ENCODE measurements at regions not wholly inside any gene's neighbourhood (a gene's known extent, or its start where the extent isn't known, plus 50 kb on each side); places are given as distances from the start of the nearest gene placed in this dataset.
"Not testable (repeated sequence)": the region's sequence is repeated elsewhere in the genome, so short reads cannot be mapped to it uniquely, and the experiment has no call there.

DNA sequence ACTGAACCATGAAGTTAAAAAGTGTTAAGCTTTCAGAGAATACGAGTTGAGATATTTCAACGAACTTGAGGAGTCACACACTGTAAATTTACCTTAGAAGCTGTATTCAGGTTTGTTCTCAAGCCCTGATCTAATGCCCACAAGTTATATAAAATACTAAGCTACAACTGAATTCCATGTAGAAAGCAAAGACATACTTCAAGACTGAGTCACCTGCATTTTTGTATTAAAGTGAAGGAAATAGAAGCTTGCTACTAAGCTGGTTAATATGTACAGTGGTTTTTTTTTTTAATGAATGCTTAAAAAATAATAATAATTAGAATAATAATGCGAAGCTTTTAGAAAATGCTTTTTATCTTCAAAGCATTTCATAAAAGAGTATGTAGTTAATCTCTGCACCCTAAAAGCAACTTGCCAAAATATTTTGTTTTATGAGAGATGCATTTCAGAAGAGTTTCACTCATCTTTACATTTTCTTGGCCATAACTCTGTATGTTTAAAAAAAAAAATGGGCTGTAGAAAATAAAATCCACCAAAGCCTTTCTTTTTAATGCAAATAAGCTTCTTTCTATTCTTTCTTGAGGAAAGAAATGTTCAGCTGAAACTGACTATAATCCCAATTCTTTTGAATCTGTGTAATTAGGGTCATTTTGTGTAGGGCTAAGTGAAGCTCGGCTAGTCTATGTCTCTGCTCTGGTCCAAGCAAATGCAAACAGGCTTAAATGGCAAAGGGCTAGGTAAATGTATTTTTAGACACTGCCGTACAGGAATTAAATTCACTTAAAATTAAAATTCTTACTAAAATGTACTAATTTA is 1047.5 kb upstream of the FLRT2 start:
- intact Hi-C loops (cut with DNase I) = no loop called here

GRCh38 chr14:84483072-84483420 is 1046.9 kb upstream of the FLRT2 start:
- TF ChIP-seq POLR2A (IDR thresholded peaks at IDR 0.05) = no peak
- TF ChIP-seq, protein P1, sequence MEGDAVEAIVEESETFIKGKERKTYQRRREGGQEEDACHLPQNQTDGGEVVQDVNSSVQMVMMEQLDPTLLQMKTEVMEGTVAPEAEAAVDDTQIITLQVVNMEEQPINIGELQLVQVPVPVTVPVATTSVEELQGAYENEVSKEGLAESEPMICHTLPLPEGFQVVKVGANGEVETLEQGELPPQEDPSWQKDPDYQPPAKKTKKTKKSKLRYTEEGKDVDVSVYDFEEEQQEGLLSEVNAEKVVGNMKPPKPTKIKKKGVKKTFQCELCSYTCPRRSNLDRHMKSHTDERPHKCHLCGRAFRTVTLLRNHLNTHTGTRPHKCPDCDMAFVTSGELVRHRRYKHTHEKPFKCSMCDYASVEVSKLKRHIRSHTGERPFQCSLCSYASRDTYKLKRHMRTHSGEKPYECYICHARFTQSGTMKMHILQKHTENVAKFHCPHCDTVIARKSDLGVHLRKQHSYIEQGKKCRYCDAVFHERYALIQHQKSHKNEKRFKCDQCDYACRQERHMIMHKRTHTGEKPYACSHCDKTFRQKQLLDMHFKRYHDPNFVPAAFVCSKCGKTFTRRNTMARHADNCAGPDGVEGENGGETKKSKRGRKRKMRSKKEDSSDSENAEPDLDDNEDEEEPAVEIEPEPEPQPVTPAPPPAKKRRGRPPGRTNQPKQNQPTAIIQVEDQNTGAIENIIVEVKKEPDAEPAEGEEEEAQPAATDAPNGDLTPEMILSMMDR (IDR thresholded peaks at IDR 0.05) = no peak
- H3K27me3 ChIP-seq = no peaks in the 10 kb centered on the region
- H3K4me3 ChIP-seq = no peak overlapping the region
- H3K27ac ChIP-seq = no peak overlapping the region
- H3K36me3 ChIP-seq = no peaks in the 10 kb centered on the region
- WGBS, 4 donors = 58 to 71% (median 63%) methylated on average over 6 of the region's 6 CpGs
- intact Hi-C loops (cut with DNase I) = no loop called here
- no peak for ATAC-seq
- H3K9me3 ChIP-seq = no peaks in the 10 kb centered on the region
- DNase-seq = no peak
- no peaks in the 10 kb centered on the region for H3K4me1 ChIP-seq

More for the DNA sequence above, 1047.5 kb upstream of the FLRT2 start:
- Histone ChIP-seq H3K27me3 (no peaks in the 10 kb centered on the region), H3K27ac (no peak overlapping the region), H3K4me3 (no peak overlapping the region), H3K4me1 (no peaks in the 10 kb centered on the region), H3K9me3 (no peaks in the 10 kb centered on the region), H3K36me3 (no peaks in the 10 kb centered on the region)
- WGBS, 4 donors = 91 to 93% (median 92%) methylated on average over 5 of the region's 5 CpGs
- ATAC-seq (no peak), DNase-seq (no peak)
- TF ChIP-seq POLR2A (IDR thresholded peaks at IDR 0.05) = no peak
- TF ChIP-seq, protein P1 (IDR thresholded peaks at IDR 0.05) = no peak

DNA sequence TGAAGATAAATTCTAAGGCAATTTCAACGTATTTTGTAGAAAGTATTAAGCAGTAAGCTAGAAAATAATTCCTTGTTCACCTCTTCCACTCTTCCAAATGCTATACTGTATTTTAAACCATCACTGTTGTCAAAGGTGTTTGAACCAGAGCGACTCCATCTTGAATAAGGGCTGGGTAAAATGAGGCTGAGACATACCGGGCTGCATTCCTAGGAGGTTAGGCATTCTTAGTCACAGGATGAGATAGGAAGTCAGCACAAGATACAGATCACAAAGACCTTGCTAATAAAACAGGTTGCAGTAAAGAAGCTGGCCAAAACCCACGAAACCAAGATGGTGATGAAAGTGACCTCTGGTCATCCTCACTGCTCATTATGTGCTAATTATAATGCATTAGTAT is 1045.7 kb upstream of the FLRT2 start:
- intact Hi-C loops (cut with DNase I); H3K27me3 ChIP-seq; ATAC-seq; H3K4me1 ChIP-seq; H3K36me3 ChIP-seq; DNase-seq; H3K27ac ChIP-seq; H3K9me3 ChIP-seq; H3K4me3 ChIP-seq: not testable (repeated sequence)
- 86 to 92% (median 90%) methylated on average over 4 of the region's 4 CpGs for WGBS, 4 donors

GRCh38 chr14:84485036-84485435 is 1044.9 kb upstream of the FLRT2 start:
- Histone ChIP-seq H3K36me3 (no peaks in the 10 kb centered on the region), H3K9me3 (no peaks in the 10 kb centered on the region), H3K27me3 (no peaks in the 10 kb centered on the region), H3K4me1 (no peaks in the 10 kb centered on the region), H3K27ac (no peak overlapping the region), H3K4me3 (no peak overlapping the region)
- intact Hi-C loops (cut with DNase I) = no loop called here
- no peak for ATAC-seq
- TF ChIP-seq, protein P1 (IDR thresholded peaks at IDR 0.05) = no peak
- TF ChIP-seq POLR2A (IDR thresholded peaks at IDR 0.05) = no peak
- no peak for DNase-seq

GRCh38 chr14:84490081-84490480 is 1039.9 kb upstream of the FLRT2 start:
- no peaks in the 10 kb centered on the region for H3K27me3 ChIP-seq
- no peaks in the 10 kb centered on the region for H3K9me3 ChIP-seq
- H3K27ac ChIP-seq = no peak overlapping the region
- DNase-seq = no peak
- no peaks in the 10 kb centered on the region for H3K36me3 ChIP-seq
- WGBS, 4 donors = 72 to 85% (median 81%) methylated on average over 2 of the region's 2 CpGs
- intact Hi-C loops (cut with DNase I) = no loop called here
- no peak for ATAC-seq
- no peak overlapping the region for H3K4me3 ChIP-seq
- no peaks in the 10 kb centered on the region for H3K4me1 ChIP-seq
- TF ChIP-seq, protein P1 (IDR thresholded peaks at IDR 0.05) = no peak
